ENCODE measurements at regions not wholly inside any gene's neighbourhood (a gene's known extent, or its start where the extent isn't known, plus 50 kb on each side); places are given as distances from the start of the nearest gene placed in this dataset.

- no peak for TF ChIP-seq EZH2 (IDR thresholded peaks at IDR 0.05; ENCODE audit: borderline replicate concordance)
- no peak for TF ChIP-seq CTCF (IDR thresholded peaks at IDR 0.05; ENCODE audit: poor library complexity)
- TF ChIP-seq EZH2phosphoT487 (IDR thresholded peaks at IDR 0.05; ENCODE audit: low read depth, severe bottlenecking, unreplicated experiment) = no peak
Measured at GRCh38 chr18:22044474-22045220, 124.7 kb upstream of the GATA6 start.

Measured in hepatocyte (in vitro differentiated cells).